Left cardiac atrium (tissue), 4 donors: ENCODE measurements at regions not wholly inside any gene's neighbourhood (a gene's known extent, or its start where the extent isn't known, plus 50 kb on each side); places are given as distances from the start of the nearest gene placed in this dataset.
A peak's percentile ranks its signal among the peaks of the same experiment; 100 is the strongest.

Experiments used
- ATAC-seq, 2 donors: fragments of 200-7000 bp; cut with Tn5 transposase; one replicate each; pipeline ENCODE4 v1.9.1; 2020; ENCODE audit warnings: mild to moderate bottlenecking in 2 of 2, moderate library complexity in 2 of 2
- DNase-seq: peaks from one replicate; pipeline ENCODE4 v3.0.0-alpha.2; 2020
- intact Hi-C, 2 donors: fragments of 100-400 bp; cut with DNase I; formaldehyde crosslinking; loops; one replicate each; pipeline versions ENCODE4 v1.14.1 to v1.15.1; 2022 to 2023
- donor health status: DM: no; HTN: yes; CAD: no.
- donor health status: DM: no; HTN: yes; CAD: no; lungs with severe emphysema.
- donor health status: DM: yes; HTN: yes; CAD: no.
- donor health status: Dilated cardiomyopathy.

DNA sequence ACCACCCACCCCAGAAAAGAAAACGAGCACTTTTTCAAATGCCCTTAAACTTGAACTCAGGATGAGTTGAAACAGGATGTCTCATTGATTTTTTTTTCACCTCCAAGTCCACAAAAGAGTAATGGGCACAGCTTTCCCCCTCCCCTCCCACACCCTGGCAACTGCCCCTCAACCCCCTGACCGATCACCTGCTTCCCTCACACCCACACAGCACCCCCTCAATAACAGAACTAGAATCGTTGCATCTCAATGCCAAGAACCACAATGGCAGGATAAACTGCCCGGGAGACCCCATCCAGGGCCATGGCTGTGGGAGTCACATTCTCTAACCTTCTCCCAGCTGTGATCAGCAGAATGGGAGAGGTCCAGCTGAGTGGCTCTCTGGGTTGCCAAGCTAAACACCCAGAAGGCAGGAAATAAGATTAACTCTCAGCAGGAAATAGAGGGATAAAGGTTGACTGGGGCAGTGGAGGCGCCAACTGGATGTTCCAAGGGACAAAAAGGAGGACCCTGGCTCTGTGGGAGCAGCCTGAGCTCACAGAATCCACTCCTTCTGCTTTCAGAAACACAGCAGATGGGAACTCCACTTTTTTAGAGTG is 128.0 kb upstream of the SDK2 start:
- DNase-seq, result peak; percentile 34
- intact Hi-C loops, result no loop called here
- ATAC-seq, result peak in 1 of 2 donors; percentile 28

DNA sequence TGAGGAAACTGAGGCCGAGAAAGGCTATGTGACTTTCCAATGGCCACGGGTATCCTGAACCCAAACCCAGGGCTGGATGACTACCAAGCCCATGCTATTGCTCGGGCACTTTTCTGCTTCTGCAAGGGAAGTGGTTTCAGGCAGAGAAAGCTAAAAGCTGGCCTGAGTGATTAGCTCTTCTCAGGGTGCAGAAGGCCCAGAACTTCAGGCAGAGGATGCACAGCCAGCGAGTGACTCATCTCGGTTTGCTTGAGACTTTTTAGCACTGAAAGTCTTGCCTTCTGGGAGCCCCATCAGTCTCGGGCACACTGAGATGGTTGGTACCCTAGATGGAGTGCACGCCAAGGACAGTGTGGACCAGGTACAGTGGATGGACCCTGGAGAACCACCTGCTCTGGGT is 129.5 kb upstream of the SDK2 start:
- intact Hi-C loops, result no loop called here
- DNase-seq, result no peak
- no peak for ATAC-seq

DNA sequence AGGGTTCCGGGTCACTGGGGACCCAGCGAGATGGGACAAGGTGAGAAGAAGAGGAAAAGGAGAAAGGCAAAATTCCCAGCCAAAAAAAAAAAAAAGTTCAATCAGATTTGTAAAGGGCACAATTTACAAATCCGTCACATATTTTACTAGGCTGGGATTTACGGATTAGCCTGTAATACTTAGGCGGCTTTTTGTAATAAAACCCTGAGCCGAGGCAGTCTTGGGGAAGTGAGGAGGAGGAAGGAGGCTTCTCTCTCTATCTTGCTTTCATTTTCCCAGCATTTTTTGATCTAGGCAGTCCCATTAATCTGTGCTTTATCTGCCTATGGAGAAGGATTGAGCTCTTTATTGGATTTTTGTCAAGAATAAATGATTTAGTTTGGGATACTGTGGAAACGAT is 130.6 kb upstream of the SDK2 start:
- intact Hi-C loops, result no loop called here
- no peak for DNase-seq
- no peak for ATAC-seq

DNA sequence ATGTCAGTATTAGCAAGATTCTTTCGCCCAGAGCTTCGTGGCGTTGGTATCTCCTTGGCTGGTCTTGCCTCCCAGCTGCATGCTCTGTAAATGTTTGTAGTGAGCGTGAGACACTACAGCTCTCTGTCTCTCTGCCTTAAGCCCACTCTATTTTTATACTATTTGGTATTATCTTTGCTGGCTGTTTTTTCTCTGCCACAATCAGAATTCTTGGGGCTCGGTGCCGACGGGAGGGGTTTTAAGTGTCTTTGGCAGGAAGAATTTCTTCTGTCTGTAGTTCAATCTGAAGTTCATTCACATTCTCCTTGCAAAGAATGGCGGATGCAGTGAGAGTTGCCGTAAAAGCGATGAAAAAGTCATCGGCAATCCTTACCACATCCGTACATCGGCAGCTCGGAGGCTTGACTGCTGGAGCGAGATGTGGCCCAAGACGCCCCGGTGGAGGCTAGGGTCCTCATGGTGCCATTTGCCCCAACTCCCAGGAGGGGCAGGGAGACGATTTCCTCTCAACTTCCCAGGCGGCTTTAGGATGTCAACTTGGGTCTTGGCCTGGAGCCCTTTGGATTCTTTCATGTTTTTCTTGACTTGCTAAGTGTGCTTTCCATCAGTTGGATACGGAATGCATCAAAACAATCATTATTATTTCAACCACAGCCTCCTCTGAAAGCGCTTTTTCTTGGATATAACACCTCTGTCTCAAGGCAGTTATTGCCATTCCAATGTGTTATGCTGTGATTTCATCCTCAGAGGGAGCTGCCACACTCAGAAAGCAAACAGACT is 132.3 kb upstream of the SDK2 start:
- no peak for ATAC-seq
- intact Hi-C loops, result no loop called here

DNA sequence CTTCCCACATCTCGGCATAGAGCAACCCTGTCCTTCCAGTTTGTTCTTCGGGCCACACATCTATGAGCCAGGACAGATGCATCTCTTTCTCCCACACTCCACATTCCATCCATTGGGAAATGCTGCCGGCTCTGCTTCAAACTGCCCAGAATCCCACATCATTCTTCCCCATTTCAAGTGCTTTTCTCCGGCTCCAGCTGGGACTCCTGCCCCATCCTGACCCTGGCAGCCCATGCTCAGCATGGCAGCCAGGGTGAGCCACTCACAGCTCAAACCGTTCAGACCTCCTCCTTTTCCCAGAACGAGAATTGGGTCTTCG is 132.8 kb upstream of the SDK2 start:
- intact Hi-C loops, result no loop called here
- ATAC-seq (peak; percentile 24 to 38), DNase-seq (no peak)

More for the DNA sequence above, 132.3 kb upstream of the SDK2 start:
- DNase-seq, result no peak

DNA sequence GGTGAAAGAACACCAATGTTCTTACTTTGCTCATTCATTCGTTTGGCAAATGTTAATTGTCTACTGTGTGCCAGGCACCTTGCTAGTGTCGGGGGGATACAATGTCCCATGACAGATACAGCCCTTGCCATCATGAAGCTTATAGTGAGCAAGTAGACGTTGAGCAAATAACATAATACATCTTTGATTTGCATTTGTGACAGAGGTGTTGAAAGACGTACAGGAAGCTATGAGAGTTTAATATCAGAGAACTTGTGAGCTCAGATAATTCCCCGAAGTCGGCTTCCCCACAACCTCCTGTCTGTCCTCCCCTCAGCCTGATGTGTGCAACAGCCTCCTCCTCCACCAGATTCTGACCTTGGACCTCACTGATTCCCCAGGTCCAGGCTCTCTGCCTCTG is 138.0 kb upstream of the SDK2 start:
- DNase-seq (no peak), ATAC-seq (no peak)
- intact Hi-C loops, result no loop called here

DNA sequence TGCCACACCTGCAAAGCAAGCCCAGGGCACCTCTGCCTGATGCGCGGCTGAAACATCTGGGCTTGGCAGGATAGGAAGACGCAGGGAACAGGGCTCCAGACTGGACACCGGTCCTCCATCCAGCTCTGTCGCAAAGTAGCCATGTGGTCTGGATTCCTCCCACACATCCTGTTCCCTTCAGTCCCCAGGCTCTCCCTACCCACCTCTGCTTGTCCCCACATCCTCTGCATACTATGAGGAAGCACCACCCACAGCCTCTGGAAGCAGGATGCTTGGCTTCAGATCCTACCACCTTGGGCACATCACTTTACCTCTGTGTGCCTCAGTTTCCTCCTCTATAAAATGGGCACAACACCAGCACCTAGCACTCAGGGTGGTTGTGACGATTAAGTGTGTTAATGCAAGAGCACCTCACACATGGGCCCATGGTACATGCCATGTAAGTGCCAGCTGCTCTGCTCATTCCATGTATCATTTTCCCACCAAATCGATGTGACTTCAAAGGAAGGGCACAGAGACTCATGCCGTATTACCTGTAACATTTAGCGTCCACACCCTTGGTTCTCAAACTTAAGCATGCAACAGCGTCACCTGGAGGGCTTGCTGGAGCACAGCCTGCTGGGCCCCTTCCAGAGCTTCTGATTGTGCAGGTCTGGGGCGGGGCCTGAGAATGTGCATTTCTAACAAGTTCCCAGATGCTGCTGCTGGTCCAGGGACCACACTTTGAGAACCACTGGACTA is 138.6 kb upstream of the SDK2 start:
- DNase-seq (no peak), ATAC-seq (no peak)
- intact Hi-C loops, result no loop called here

DNA sequence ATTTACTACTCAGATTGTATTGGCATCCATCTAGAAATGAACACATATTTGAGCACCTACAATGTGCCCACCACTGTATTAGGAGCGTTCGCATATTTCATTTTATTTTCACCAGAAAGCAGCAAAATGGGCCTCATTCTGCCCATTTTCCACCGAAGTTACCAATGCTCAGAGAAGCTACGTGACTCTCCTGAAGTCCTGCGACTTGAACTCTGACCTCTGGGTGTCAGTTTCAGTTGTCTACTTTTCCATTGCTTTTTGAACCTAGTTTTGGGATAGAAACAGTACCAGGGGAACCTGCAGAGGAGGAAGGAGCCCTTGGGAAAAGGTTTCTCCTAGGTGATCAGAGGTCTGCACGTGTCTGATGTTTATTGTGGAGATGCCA is 139.1 kb upstream of the SDK2 start:
- no peak for ATAC-seq
- no peak for DNase-seq
- intact Hi-C loops, result no loop called here

DNA sequence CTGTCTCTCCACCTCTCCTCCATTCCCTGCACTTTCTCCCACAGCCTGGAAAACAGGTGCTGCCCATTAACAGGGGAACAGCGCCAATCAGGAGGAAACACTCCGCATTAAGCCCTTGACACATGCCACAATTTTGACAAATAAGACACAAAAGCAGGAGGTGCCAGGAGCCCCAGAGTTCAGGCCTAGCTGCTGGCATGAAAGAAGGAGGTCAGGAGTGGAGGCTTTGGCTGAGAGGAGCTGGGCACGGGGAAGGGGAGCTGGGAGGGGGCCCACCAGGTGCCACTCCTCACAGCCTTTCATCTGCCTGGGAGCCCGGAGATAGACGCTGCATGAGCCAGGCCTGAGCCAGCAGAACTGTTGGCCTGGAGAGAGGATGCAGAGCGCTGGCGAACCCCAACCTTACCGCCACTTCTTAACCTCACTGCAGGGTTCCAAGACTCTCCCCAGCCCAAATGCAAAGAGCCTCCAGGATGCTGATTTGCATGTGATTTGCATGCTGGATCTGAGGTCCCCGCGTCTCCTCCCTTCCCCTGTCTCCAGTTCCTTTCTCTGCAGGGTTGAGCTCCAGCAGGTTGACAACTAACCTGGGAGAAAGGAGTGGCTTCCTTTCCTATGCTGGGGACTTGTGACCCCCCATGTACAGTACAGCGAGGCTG is 139.8 kb upstream of the SDK2 start:
- ATAC-seq, result no peak
- no peak for DNase-seq
- intact Hi-C loops, result no loop called here

DNA sequence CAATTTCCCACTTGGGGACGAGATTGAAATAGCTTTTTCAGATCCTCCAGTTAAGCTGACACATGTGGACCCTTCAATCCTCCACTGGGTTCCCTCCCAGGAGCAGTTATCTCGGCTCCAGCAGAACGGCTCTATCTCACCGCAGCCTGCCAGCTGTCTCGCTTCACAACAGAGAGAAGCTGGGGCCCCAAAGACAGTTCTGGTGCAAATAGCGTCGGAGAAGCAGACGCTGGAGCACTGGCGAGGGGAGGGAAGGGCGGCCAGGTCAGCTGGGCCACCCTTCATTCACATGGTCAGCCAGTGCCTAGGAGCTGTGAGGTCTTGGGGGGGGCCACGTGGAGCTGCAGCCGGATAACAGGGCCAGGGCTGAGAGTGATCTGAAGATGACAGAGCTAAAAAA is 141.3 kb upstream of the SDK2 start:
- DNase-seq (no peak), ATAC-seq (no peak)
- intact Hi-C loops, result no loop called here

DNA sequence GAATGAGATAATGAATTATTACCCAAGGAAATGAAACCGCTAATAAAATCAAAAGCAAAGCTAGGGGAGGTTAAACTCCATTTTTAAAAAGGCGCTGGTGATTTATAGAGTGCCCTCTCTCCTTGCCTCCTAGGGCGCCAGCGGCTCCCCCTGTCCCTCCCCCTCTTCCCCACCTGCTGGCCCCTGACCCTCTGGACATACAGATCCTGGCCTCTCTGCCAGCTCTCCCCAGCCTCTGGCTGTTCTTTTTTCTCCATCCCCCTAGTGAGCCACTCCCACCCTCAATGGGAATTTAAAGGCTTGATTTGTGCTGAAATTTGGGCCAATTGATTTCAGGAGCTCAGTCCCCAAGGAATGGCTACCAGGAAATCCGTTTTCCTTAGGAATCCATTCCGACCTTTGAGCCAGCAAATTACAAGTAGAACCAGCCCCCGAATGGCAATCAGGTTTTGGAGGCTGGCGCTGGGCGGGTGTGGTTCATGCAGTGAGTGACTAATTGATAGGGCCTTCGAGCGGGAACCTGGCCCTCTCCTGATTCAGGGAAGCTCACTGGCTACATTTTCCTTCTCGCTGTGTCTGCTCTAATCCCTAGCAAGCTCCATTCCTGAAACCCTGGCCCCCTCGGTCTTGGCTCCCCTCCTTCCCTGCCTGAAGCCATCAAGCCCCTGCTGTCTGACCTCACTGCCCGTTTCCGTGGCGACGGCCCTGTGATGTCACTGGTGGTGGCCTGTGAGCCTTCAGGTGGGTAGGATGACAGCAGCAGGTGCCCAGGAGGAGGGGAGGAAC is 141.9 kb upstream of the SDK2 start:
- DNase-seq (no peak), ATAC-seq (peak in 1 of 2 donors; percentile 72)
- intact Hi-C loops, result no loop called here

DNA sequence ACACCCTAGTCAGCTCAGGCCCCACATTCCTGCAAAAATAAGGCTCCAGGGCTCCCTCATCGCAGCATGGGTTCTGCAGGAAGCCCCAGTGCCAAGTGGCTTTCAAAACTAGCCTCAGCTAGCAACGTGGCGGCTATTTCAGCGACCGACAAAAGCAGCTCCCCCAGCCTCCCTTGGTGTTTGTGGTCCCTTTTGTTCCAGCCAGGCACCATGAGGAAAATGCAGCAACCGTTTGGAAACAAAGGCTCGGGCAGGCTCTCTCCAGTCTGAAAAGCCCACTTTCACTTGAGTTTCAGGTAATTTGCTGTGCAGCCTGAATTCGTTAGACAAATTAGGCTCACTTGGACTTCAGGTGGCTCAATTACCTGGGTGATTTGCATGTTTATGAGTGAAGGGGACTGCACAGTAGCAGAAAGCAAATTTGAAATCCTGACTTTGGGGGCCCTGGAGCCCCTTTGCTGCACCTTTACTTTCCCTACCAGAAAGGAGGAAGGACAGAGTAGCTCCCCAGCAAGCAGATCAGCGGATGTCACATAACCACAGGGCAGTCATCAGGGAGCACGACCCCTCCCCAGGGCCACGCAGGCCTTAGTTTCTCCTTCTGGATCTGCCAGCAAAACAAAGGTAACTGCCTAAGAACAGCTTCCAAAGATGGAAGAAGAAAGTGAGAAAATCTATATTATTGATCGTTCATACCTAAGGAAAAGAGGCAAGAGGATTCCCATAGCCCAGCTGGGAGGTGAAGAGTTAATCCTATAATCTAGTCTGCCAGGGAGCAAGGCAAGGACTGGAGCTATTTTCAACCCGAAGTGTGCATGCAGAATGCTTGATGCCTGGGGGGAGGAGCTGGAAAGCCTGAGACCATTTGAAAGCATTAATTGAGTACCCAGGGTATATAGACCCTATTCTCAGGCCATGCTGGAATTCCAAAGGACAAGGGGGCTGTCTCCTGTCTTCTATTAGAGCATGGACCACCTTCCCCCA is 143.1 kb upstream of the SDK2 start:
- intact Hi-C loops, result no loop called here
- DNase-seq (no peak), ATAC-seq (no peak)

DNA sequence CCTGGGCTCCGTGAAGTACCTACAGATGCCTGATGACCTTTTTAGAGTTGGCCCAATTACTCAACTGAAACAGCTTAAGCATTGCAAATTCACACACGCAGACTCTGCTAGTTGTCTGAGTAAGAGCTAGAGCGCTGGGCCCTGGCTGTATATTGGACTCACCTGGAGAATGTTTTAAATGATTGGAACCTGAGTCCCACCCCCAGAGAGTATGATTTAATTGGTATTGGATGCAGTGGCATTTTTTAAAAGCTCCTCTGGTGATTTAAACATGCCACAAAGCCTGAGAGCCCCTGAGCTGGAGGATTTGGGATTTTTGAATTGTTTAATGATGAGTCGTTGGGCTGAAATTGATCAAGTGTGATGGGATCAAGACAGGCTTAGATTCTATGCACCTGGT is 143.9 kb upstream of the SDK2 start:
- DNase-seq (no peak), ATAC-seq (no peak)
- intact Hi-C loops, result no loop called here

DNA sequence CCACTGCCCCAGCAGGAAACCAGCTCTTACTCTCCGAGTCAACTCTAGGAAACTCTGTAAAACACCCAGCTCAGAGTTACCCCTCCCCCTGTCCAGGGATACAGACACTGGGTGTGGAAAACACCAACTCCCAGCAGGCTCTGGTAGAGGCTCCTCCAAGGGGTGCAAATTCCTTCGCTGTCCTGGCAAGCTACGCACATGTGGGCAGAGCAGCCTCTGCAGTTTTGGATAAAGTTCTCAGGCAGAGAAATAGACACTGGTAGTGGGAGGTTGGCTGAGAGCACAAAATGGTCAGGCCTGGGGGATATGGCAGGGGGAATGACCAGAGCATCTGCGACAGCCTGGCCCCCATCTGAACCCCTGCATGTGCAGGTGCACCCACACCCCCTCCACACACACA is 146.9 kb upstream of the SDK2 start:
- DNase-seq (no peak), ATAC-seq (no peak)
- intact Hi-C loops, result no loop called here

DNA sequence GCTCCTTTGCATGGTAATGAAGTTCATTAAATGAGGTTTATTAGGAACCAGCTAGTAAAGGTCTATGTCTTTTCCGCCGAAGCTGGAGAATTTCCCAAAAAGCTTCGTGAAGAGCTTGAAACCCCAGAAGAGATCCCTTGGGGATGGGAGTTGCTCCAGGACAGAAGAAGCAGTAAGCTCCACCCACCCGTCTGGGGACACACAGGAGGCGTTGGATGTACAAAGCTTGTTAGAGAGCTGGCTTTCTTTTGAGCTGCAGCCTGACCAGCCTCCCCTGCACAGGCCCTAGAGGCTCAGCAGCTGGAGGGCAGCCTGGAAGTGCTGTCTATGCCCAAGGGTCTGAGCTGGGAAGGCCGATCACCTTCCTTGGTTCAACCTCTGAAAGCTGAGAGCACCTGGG is 147.4 kb upstream of the SDK2 start:
- intact Hi-C loops, result no loop called here
- ATAC-seq, result no peak
- DNase-seq, result no peak

DNA sequence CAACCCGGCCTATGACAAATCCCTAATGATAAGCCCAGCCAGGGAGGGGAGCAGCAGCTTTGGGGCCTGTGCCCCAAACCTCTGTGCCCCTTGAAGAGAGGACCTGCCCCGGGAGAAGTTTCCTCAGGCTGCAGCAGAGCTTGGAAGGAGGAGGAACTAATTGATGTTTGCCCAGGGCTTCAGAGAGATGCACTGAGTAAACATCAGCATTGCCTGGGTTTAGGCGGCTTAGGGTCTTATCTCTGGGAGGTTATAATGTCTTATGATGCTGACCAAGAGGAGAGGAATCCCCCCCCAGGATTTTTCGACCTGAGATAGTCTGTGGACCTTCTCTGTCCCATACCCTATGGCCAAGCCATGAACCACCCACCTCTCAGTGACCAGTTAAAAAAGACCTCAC is 148.7 kb upstream of the SDK2 start:
- DNase-seq (no peak), ATAC-seq (no peak)
- intact Hi-C loops, result no loop called here

DNA sequence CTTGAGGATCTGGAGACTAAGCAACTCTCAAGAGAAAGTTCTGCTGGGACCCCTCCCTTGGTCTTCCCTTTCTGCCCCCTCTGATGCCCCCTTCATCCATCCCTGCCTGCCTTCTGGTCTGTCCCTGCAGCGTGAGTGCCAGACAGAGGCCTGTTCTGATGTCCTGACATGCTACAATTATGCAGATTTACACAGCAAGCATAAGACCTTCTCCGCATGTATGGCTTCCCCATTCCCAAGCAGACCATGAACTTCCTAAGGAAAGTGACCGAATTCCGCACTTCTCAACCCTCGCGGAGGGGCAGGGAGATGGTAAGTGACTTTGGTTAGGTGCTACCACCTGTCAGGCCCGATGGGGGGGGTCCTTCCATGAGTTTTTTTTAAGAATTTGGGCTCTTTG is 150.1 kb upstream of the SDK2 start:
- ATAC-seq (no peak), DNase-seq (no peak)
- intact Hi-C loops, result no loop called here

DNA sequence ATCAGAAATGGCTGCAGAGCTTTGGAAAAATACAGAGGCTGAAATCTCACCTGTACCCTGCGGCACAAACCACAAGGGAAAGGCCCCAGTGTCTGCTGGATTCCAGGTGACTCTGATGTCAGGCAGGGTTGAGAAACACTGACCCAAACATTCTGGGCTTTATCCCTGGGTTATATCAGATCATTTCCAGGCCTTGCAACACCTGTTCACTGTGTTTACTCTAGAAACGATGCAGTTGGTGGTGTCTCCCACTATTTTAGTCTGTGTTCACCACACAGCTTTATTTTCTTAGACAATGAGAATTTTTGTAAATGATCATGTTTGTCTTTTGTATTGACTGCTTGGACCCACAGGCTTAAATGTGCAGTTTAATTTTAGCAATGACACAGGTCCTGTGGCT is 151.5 kb upstream of the SDK2 start:
- DNase-seq, result no peak
- ATAC-seq, result no peak
- intact Hi-C loops, result no loop called here
